WI38 (cell line): ENCODE measurements at regions not wholly inside any gene's neighbourhood (a gene's known extent, or its start where the extent isn't known, plus 50 kb on each side); places are given as distances from the start of the nearest gene placed in this dataset.

Experiments
- H3K4me3 ChIP-seq: 2 replicates; pipeline ENCODE4 v1.5.1; 2011; ENCODE audit warnings: low read depth, mild to moderate bottlenecking, control low read depth, low read length
- CTCF ChIP-seq: IDR thresholded peaks from 2 replicates; pipeline ENCODE4 v1.5.1; 2012; ENCODE audit warnings: low read depth, mild to moderate bottlenecking, control low read depth, low read length

DNA sequence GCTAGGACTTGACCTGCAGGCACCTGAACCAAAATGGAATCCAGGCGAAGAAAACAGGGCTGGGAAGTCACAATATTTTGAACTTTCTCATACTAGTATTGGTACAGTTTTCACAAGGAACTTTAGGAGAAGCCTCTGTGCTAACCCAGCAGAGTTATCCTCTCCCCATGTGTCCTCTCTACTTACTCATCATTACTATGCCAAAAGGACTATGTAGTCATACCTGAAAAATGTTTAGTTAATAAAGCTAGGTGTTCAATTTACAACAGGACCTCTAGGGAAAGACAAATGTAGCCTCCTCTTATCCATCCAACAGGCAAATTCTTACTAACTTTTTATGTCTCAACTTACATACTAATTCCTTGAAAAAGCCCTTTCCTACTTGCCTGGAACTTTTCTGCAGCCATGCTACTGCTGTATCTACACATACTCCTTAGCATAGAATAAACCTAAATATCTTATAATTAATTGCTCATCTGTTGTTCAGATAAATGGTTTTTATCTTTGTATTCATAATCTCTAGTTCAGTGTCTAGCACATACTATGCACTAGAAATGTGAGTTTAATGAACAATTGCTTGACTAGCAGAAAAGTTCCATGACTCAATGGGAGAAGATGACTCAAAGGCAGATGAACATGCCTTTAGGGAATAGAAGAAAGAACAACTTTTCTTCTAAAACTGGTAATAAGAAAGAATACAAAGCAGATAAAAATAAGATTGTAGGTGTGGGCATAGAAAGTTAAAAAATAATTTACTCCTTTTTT lies 215.5 kb upstream of the VEGFC start:
- H3K4me3 ChIP-seq = no peak overlapping the region
- TF ChIP-seq CTCF = no peak

DNA sequence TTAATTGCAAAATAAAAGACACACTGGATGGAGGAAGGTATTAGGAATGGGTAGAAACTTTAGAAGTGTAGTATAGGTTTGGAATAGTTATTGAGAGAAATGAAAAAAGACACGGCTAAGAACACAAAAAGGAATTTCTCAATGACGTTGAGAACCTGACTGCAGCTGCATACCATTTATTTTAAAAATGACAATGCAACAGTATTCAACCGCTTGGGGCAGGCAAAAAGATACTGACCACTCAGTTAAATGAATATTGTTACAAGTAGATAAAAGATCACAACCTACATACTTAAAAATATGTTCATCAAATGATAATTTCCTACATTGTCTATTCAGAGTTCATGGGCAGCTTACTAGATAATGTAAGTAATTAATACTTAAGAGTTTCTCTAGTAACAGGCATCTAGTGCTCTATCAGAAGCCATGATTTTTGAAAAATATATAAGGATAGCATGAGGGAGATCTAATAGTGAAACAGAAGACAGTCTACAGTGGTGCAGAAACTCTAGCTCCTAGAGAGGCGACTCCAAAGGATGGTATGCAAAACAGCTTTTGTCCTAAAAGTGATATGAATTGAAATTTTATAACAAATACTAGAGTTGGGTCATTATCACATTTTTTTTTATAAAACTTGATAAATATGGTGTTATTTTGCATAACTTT lies 216.2 kb upstream of the VEGFC start:
- TF ChIP-seq CTCF = no peak
- no peak overlapping the region for H3K4me3 ChIP-seq

- no peak for TF ChIP-seq CTCF
- no peak overlapping the region for H3K4me3 ChIP-seq
Measured at GRCh38 chr4:177010418-177010817, 217.7 kb upstream of the VEGFC start.

GRCh38 chr4:177012918-177013545 lies 220.3 kb upstream of the VEGFC start:
- TF ChIP-seq CTCF = no peak
- no peak overlapping the region for H3K4me3 ChIP-seq

DNA sequence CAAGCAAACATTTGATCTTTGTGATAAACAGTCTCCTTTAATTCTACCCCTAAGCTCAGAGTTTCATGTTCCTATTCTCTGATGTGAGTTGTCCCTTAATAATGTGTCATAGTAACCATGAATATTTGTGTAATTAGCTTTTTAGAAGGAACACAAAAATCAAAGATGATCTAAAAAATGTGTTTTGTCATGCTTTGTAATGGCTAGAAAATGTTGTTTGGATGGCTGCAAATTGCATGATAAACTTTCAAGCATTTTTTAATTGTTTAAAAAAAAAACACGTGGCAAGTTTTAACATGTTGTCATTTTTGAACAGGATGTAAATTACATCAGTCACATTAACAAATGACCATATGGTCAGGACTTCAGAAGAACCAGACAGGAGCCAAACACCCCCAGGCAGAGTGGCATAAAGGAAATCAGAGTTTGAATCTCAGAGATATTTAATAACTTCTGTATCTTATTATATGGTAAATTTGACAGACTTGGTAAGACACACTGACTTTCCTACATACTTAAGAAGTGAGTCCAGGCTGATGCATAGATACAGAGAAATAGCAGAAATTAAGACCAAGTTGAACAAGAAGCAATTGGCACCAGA lies 223.9 kb upstream of the VEGFC start:
- no peak for TF ChIP-seq CTCF
- H3K4me3 ChIP-seq = no peak overlapping the region

GRCh38 chr4:177023951-177024350 lies 231.2 kb upstream of the VEGFC start:
- TF ChIP-seq CTCF = no peak
- H3K4me3 ChIP-seq = no peak overlapping the region

- no peak overlapping the region for H3K4me3 ChIP-seq
- no peak for TF ChIP-seq CTCF
Measured at GRCh38 chr4:177032341-177032740, 239.6 kb upstream of the VEGFC start.
